ENCODE measurements at regions not wholly inside any gene's neighbourhood (a gene's known extent, or its start where the extent isn't known, plus 50 kb on each side); places are given as distances from the start of the nearest gene placed in this dataset.

- H3K9me3 ChIP-seq (ENCODE audit: low read length) = no peaks in the 10 kb centered on the region
- no peaks in the 10 kb centered on the region for H3K36me3 ChIP-seq (ENCODE audit: insufficient read depth, low read length)
- no peaks in the 10 kb centered on the region for H3K79me2 ChIP-seq (replicated peaks; ENCODE audit: insufficient read depth, low read length)
- H3K9me2 ChIP-seq (ENCODE audit: insufficient read depth, low read length) = no peaks in the 10 kb centered on the region
- H2AFZ ChIP-seq (ENCODE audit: low read depth, low read length) = no peak overlapping the region
- H3K4me3 ChIP-seq (ENCODE audit: low read length) = no peak overlapping the region
- no peak for TF ChIP-seq SMC3 (conservative IDR thresholded peaks at IDR 0.05; ENCODE audit: poor library complexity)
- H3K9ac ChIP-seq (ENCODE audit: low read length) = no peak overlapping the region
- H3K4me2 ChIP-seq (ENCODE audit: low read length) = no peak overlapping the region
- no peaks in the 10 kb centered on the region for H3F3A ChIP-seq (ENCODE audit: insufficient read depth, low read length, poor library complexity, severe bottlenecking)
- no peaks in the 10 kb centered on the region for H4K20me1 ChIP-seq (ENCODE audit: insufficient read depth)
- H3K27ac ChIP-seq (ENCODE audit: low read length) = no peak overlapping the region
- H3K27me3 ChIP-seq (ENCODE audit: insufficient read depth, low read depth, low read length) = no peaks in the 10 kb centered on the region
Observed at GRCh38 chr6:99801805-99802204, 192.2 kb downstream of the MCHR2 start.

GRCh38 chr6:99802396-99803031 is 191.5 kb downstream of the MCHR2 start:
- Histone ChIP-seq H4K20me1 (ENCODE audit: insufficient read depth) (no peaks in the 10 kb centered on the region), H2AFZ (ENCODE audit: low read depth, low read length) (no peak overlapping the region), H3K9me3 (ENCODE audit: low read length) (no peaks in the 10 kb centered on the region), H3K79me2 (replicated peaks; ENCODE audit: insufficient read depth, low read length) (no peaks in the 10 kb centered on the region), H3K27me3 (ENCODE audit: insufficient read depth, low read depth, low read length) (no peaks in the 10 kb centered on the region), H3F3A (ENCODE audit: insufficient read depth, low read length, poor library complexity, severe bottlenecking) (no peaks in the 10 kb centered on the region), H3K9me2 (ENCODE audit: insufficient read depth, low read length) (no peaks in the 10 kb centered on the region), H3K4me2 (ENCODE audit: low read length) (no peak overlapping the region), H3K27ac (ENCODE audit: low read length) (no peak overlapping the region), H3K4me3 (ENCODE audit: low read length) (no peak overlapping the region), H3K36me3 (ENCODE audit: insufficient read depth, low read length) (no peaks in the 10 kb centered on the region), H3K9ac (ENCODE audit: low read length) (no peak overlapping the region)
- TF ChIP-seq TAF1 (IDR thresholded peaks at IDR 0.05; ENCODE audit: low read depth) = no peak
- no peak for TF ChIP-seq RAD21 (conservative IDR thresholded peaks at IDR 0.05)
- no peak for TF ChIP-seq EP300 (conservative IDR thresholded peaks at IDR 0.05; ENCODE audit: poor library complexity, severe bottlenecking)
- no peak for TF ChIP-seq POLR2AphosphoS5 (IDR thresholded peaks at IDR 0.05)
- TF ChIP-seq CTCF (IDR thresholded peaks at IDR 0.05; ENCODE audit: poor library complexity, severe bottlenecking) = no peak
- no peak for TF ChIP-seq MXI1 (conservative IDR thresholded peaks at IDR 0.05; ENCODE audit: poor library complexity, severe bottlenecking)
- no peak for TF ChIP-seq EZH2 (IDR thresholded peaks at IDR 0.05; ENCODE audit: borderline replicate concordance, insufficient read depth, low read length, poor library complexity, severe bottlenecking)
- TF ChIP-seq SMC3 (conservative IDR thresholded peaks at IDR 0.05; ENCODE audit: poor library complexity) = no peak
- TF ChIP-seq REST (IDR thresholded peaks at IDR 0.05; ENCODE audit: borderline replicate concordance) = no peak

Data from neural cell (in vitro differentiated cells).